Suprapubic skin (tissue), 4 donors: ENCODE measurements at regions not wholly inside any gene's neighbourhood (a gene's known extent, or its start where the extent isn't known, plus 50 kb on each side); places are given as distances from the start of the nearest gene placed in this dataset.

Experiments
- DNase-seq, 2 donors: peaks; one replicate each; pipeline ENCODE4 v3.0.0-alpha.2; 2019; ENCODE audit warnings: low spot score in 2 of 2
- H3K27ac ChIP-seq: fragments of 200-600 bp; sonication (generic); one replicate; pipeline ENCODE4 v1.5.1; 2019
- H3K27me3 ChIP-seq: fragments of 200-600 bp; sonication (generic); one replicate; pipeline ENCODE4 v1.5.1; 2019
- H3K36me3 ChIP-seq: fragments of 200-600 bp; sonication (generic); one replicate; pipeline ENCODE4 v1.5.1; 2019
- H3K4me1 ChIP-seq: fragments of 200-600 bp; sonication (generic); one replicate; pipeline ENCODE4 v1.5.1; 2019
- H3K4me3 ChIP-seq: fragments of 200-600 bp; sonication (generic); one replicate; pipeline ENCODE4 v1.5.1; 2019; ENCODE audit warnings: mild to moderate bottlenecking
- H3K9me3 ChIP-seq: fragments of 200-600 bp; sonication (generic); one replicate; pipeline ENCODE4 v1.5.1; 2019
- EP300 ChIP-seq: sonication (generic); formaldehyde crosslinking; IDR thresholded peaks from one replicate; pipeline ENCODE4 v1.6.1; 2017; ENCODE audit warnings: antibody characterized with exemption
- POLR2A ChIP-seq, 2 donors: fragments of 450-650 bp; IDR thresholded peaks; one replicate each; pipeline ENCODE4 v1.6.1; 2017; ENCODE audit warnings: antibody characterized with exemption in 2 of 2, mild to moderate bottlenecking in 2 of 2, moderate library complexity in 2 of 2
- POLR2AphosphoS5 ChIP-seq, 3 donors: sonication (generic); formaldehyde crosslinking; IDR thresholded peaks; one replicate each; pipeline ENCODE4 v1.6.1; 2017; ENCODE audit warnings: antibody characterized with exemption in 3 of 3
- WGBS: methylation state at CpG from one replicate; pipeline ENCODE4 v1.1.5; 2018; 5-methylcytosine and 5-hydroxymethylcytosine counted together
- TF ChIP-seq, protein P1 (sequence below), 2 donors: fragments of 200-600 bp in 1 of 2; fragments of 450-650 bp in 1 of 2; sonication (generic) in 1 of 2; IDR thresholded peaks; one replicate each; pipeline ENCODE4 v1.5.1; 2016 to 2019; ENCODE audit warnings: antibody characterized with exemption in 2 of 2, mild to moderate bottlenecking in 1 of 2, moderate library complexity in 1 of 2

- Histone ChIP-seq H3K9me3 (no peaks in the 10 kb centered on the region), H3K4me1 (peaks cover 8% of the 10 kb centered on the region), H3K36me3 (no peaks in the 10 kb centered on the region), H3K4me3 (no peak overlapping the region), H3K27me3 (no peaks in the 10 kb centered on the region), H3K27ac (peak overlapping the region; percentile 60)
- no peak for TF ChIP-seq POLR2AphosphoS5 (IDR thresholded peaks at IDR 0.05)
- TF ChIP-seq, protein P1, sequence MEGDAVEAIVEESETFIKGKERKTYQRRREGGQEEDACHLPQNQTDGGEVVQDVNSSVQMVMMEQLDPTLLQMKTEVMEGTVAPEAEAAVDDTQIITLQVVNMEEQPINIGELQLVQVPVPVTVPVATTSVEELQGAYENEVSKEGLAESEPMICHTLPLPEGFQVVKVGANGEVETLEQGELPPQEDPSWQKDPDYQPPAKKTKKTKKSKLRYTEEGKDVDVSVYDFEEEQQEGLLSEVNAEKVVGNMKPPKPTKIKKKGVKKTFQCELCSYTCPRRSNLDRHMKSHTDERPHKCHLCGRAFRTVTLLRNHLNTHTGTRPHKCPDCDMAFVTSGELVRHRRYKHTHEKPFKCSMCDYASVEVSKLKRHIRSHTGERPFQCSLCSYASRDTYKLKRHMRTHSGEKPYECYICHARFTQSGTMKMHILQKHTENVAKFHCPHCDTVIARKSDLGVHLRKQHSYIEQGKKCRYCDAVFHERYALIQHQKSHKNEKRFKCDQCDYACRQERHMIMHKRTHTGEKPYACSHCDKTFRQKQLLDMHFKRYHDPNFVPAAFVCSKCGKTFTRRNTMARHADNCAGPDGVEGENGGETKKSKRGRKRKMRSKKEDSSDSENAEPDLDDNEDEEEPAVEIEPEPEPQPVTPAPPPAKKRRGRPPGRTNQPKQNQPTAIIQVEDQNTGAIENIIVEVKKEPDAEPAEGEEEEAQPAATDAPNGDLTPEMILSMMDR (IDR thresholded peaks at IDR 0.05): no peak
- no peak for TF ChIP-seq EP300
- TF ChIP-seq POLR2A (IDR thresholded peaks at IDR 0.05): no peak
- DNase-seq: no peak
- 49% methylated on average over 10 of the region's 10 CpGs for WGBS
Measured at GRCh38 chr3:87733671-87734367, 325.0 kb downstream of the CGGBP1 start.

GRCh38 chr3:87732294-87732693, 326.5 kb downstream of the CGGBP1 start:
- WGBS: 83% methylated on average over 3 of the region's 3 CpGs
- DNase-seq: no peak
- TF ChIP-seq POLR2AphosphoS5 (IDR thresholded peaks at IDR 0.05): no peak
- Histone ChIP-seq H3K27ac (no peak overlapping the region), H3K4me3 (no peak overlapping the region), H3K4me1 (peaks cover 8% of the 10 kb centered on the region), H3K27me3 (no peaks in the 10 kb centered on the region), H3K9me3 (no peaks in the 10 kb centered on the region), H3K36me3 (no peaks in the 10 kb centered on the region)

DNA sequence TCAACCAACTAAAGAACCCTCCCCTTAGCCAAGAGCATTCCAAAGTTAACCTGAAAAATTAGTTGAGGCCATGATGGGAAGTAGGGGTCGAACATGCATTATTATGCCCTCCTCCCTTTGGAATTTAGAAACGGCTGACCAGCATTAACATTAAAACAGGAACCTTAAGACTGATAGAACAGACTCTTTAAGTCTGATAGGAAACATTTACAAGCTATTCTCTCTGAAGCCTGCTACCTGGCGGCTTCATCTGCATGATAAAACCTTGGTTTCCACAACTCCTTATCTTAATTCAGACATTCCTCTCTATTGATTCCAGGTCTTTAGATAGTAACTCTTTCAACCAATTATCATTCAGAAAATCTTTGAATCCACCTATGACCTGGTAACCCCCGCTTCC, 331.0 kb downstream of the CGGBP1 start:
- WGBS: 76% methylated on average over 4 of the region's 4 CpGs
- no peaks in the 10 kb centered on the region for H3K27me3 ChIP-seq
- no peak for DNase-seq
- no peak overlapping the region for H3K27ac ChIP-seq
- H3K9me3 ChIP-seq: no peaks in the 10 kb centered on the region
- no peak for TF ChIP-seq EP300
- no peak for TF ChIP-seq POLR2A (IDR thresholded peaks at IDR 0.05)
- TF ChIP-seq, protein P1 (IDR thresholded peaks at IDR 0.05): no peak
- no peaks in the 10 kb centered on the region for H3K36me3 ChIP-seq
- no peaks in the 10 kb centered on the region for H3K4me1 ChIP-seq
- no peak overlapping the region for H3K4me3 ChIP-seq

GRCh38 chr3:87719060-87719459, 339.7 kb downstream of the CGGBP1 start:
- no peaks in the 10 kb centered on the region for H3K36me3 ChIP-seq
- no peaks in the 10 kb centered on the region for H3K27me3 ChIP-seq
- no peak for DNase-seq
- H3K4me1 ChIP-seq: no peaks in the 10 kb centered on the region
- H3K9me3 ChIP-seq: peaks cover 2% of the 10 kb centered on the region
- WGBS: 77% methylated on average over 2 of the region's 2 CpGs
- TF ChIP-seq EP300 (no peak), POLR2AphosphoS5 (IDR thresholded peaks at IDR 0.05) (no peak), POLR2A (IDR thresholded peaks at IDR 0.05) (no peak)
- TF ChIP-seq, protein P1 (IDR thresholded peaks at IDR 0.05): no peak
- no peak overlapping the region for H3K4me3 ChIP-seq
- no peak overlapping the region for H3K27ac ChIP-seq

- 69% methylated on average over 1 of the region's 1 CpG for WGBS
- Histone ChIP-seq H3K4me1 (no peaks in the 10 kb centered on the region), H3K27ac (no peak overlapping the region), H3K27me3 (no peaks in the 10 kb centered on the region), H3K36me3 (no peaks in the 10 kb centered on the region), H3K9me3 (no peaks in the 10 kb centered on the region), H3K4me3 (no peak overlapping the region)
- TF ChIP-seq POLR2AphosphoS5 (IDR thresholded peaks at IDR 0.05): no peak
- TF ChIP-seq, protein P1 (IDR thresholded peaks at IDR 0.05): no peak
- no peak for DNase-seq
Measured at GRCh38 chr3:87710511-87710910, 348.3 kb downstream of the CGGBP1 start.

DNA sequence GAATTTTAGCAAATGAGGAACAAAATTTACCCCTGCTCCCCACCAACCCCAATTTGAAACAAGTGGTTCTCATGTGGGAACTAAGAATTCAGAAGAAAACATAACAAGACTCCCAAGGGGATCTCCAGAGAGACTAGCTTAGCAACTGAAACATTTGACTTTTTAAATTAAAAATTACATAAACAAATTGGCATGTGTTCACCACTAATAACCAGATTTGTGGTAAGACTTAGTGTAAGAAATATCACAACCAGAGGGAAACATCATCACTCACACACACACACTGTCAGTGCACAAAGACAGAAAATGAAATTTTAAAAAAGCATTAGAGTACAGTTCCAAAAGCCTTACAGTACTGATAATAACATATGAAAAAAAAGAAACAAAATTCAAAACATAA, 348.8 kb downstream of the CGGBP1 start:
- TF ChIP-seq, protein P1 (IDR thresholded peaks at IDR 0.05): no peak
- TF ChIP-seq POLR2A (IDR thresholded peaks at IDR 0.05): no peak
- TF ChIP-seq POLR2AphosphoS5 (IDR thresholded peaks at IDR 0.05): no peak
- no peak for TF ChIP-seq EP300
- Histone ChIP-seq H3K27ac (no peak overlapping the region), H3K9me3 (no peaks in the 10 kb centered on the region), H3K27me3 (no peaks in the 10 kb centered on the region), H3K36me3 (no peaks in the 10 kb centered on the region), H3K4me1 (no peaks in the 10 kb centered on the region), H3K4me3 (no peak overlapping the region)
- DNase-seq: no peak
